Astrocyte (in vitro differentiated cells and primary cell): ENCODE measurements at regions not wholly inside any gene's neighbourhood (a gene's known extent, or its start where the extent isn't known, plus 50 kb on each side); places are given as distances from the start of the nearest gene placed in this dataset.

Experiments
- EZH2 ChIP-seq: IDR thresholded peaks from 2 replicates; pipeline ENCODE4 v1.6.1; 2012; ENCODE audit warnings: mild to moderate bottlenecking, low read length, inconsistent platforms; ENCODE audit not compliant: insufficient read depth
- TF ChIP-seq, protein P1 (sequence below): IDR thresholded peaks from 2 replicates; pipeline ENCODE4 v1.5.1; 2011; ENCODE audit warnings: low read depth, mild to moderate bottlenecking, inconsistent platforms, low read length, moderate library complexity; ENCODE audit not compliant: insufficient read depth

DNA sequence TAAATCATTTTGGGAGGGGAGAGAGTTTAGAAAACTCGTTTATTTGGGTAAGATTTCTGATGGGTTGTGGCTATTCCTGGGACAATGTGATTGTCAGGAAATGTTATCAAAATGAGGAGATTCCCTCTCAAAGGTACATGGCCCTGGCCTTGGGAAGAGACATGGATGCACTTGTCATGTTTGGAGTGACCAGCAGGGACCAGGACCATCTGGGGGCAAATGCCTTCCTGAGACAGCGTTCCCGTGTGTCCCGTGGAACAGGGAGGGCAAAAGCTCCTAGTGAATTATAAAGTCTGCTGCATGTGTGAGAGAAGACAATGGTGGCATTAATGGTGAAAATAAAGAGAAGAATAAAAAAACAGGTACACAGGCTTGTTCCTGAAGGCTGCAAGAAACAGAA is 317.3 kb downstream of the ZNF536 start:
- TF ChIP-seq, protein P1, sequence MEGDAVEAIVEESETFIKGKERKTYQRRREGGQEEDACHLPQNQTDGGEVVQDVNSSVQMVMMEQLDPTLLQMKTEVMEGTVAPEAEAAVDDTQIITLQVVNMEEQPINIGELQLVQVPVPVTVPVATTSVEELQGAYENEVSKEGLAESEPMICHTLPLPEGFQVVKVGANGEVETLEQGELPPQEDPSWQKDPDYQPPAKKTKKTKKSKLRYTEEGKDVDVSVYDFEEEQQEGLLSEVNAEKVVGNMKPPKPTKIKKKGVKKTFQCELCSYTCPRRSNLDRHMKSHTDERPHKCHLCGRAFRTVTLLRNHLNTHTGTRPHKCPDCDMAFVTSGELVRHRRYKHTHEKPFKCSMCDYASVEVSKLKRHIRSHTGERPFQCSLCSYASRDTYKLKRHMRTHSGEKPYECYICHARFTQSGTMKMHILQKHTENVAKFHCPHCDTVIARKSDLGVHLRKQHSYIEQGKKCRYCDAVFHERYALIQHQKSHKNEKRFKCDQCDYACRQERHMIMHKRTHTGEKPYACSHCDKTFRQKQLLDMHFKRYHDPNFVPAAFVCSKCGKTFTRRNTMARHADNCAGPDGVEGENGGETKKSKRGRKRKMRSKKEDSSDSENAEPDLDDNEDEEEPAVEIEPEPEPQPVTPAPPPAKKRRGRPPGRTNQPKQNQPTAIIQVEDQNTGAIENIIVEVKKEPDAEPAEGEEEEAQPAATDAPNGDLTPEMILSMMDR: no peak
- TF ChIP-seq EZH2: no peak
